Activated gamma-delta T cell treated with anti-CD3 and anti-CD28 coated beads, Interleukin-2, amount 50 U/mL, for 16 hours (primary cell): ENCODE measurements at regions not wholly inside any gene's neighbourhood (a gene's known extent, or its start where the extent isn't known, plus 50 kb on each side); places are given as distances from the start of the nearest gene placed in this dataset.

Experiments used
- DNase-seq: peaks from one replicate; pipeline ENCODE4 v3.0.0-alpha.2; 2020; ENCODE audit warnings: low read depth

GRCh38 chr5:110073534-110073933 lies 383.8 kb downstream of the MAN2A1 start:
- DNase-seq = no peak

- no peak for DNase-seq
Observed at GRCh38 chr5:110075656-110076055, 385.9 kb downstream of the MAN2A1 start.

- no peak for DNase-seq
Observed at GRCh38 chr5:110077147-110077546, 387.4 kb downstream of the MAN2A1 start.

- no peak for DNase-seq
Observed at GRCh38 chr5:110082194-110082593, 392.5 kb downstream of the MAN2A1 start.

GRCh38 chr5:110082863-110083262 lies 393.1 kb downstream of the MAN2A1 start:
- DNase-seq = no peak

GRCh38 chr5:110085826-110086225 lies 396.1 kb downstream of the MAN2A1 start:
- no peak for DNase-seq

GRCh38 chr5:110086658-110087388 lies 397.1 kb downstream of the MAN2A1 start:
- DNase-seq = peak; percentile 6

GRCh38 chr5:110087829-110088228 lies 398.1 kb downstream of the MAN2A1 start:
- no peak for DNase-seq

- no peak for DNase-seq
Observed at GRCh38 chr5:110088676-110089436, 399.1 kb downstream of the MAN2A1 start.

GRCh38 chr5:110092955-110093785 lies 403.4 kb downstream of the MAN2A1 start:
- no peak for DNase-seq

- no peak for DNase-seq
Observed at GRCh38 chr5:110094109-110094508, 404.4 kb downstream of the MAN2A1 start.

GRCh38 chr5:110094548-110094947 lies 404.8 kb downstream of the MAN2A1 start:
- DNase-seq = no peak

GRCh38 chr5:110096419-110096818 lies 406.7 kb downstream of the MAN2A1 start:
- no peak for DNase-seq

- no peak for DNase-seq
Observed at GRCh38 chr5:110099572-110099971, 409.8 kb downstream of the MAN2A1 start.

- no peak for DNase-seq
Observed at GRCh38 chr5:110103081-110103480, 413.4 kb downstream of the MAN2A1 start.

GRCh38 chr5:110104060-110104725 lies 414.5 kb downstream of the MAN2A1 start:
- DNase-seq = no peak

- DNase-seq = no peak
Observed at GRCh38 chr5:110104726-110105669, 415.3 kb downstream of the MAN2A1 start.

- no peak for DNase-seq
Observed at GRCh38 chr5:110105692-110106091, 416.0 kb downstream of the MAN2A1 start.

- no peak for DNase-seq
Observed at GRCh38 chr5:110106750-110107149, 417.0 kb downstream of the MAN2A1 start.

- DNase-seq = no peak
Observed at GRCh38 chr5:110108520-110108919, 418.8 kb downstream of the MAN2A1 start.

GRCh38 chr5:110109667-110110066 lies 419.9 kb downstream of the MAN2A1 start:
- no peak for DNase-seq
